NCI-H1092 treated with DMSO at 0.1 percent for 48 hours (cell line): ENCODE measurements at regions not wholly inside any gene's neighbourhood (a gene's known extent, or its start where the extent isn't known, plus 50 kb on each side); places are given as distances from the start of the nearest gene placed in this dataset.
A peak's percentile ranks its signal among the peaks of the same experiment; 100 is the strongest.

Experiments
- DNase-seq: peaks from one replicate; lab custom pipeline; 2025; lab: John Stamatoyannopoulos, UW

- DNase-seq = no peak
Measured at GRCh38 chr2:217064234-217065011, 204.6 kb upstream of the TNP1 start.

GRCh38 chr2:217063238-217063755 is 203.4 kb upstream of the TNP1 start:
- DNase-seq = no peak

GRCh38 chr2:217062768-217063167 is 202.9 kb upstream of the TNP1 start:
- DNase-seq = peak; percentile 68

- no peak for DNase-seq
Measured at GRCh38 chr2:217061916-217062505, 202.1 kb upstream of the TNP1 start.

- no peak for DNase-seq
Measured at GRCh38 chr2:217060951-217061547, 201.2 kb upstream of the TNP1 start.

- DNase-seq = no peak
Measured at GRCh38 chr2:217060516-217060915, 200.7 kb upstream of the TNP1 start.

- DNase-seq = peak; percentile 36
Measured at GRCh38 chr2:217058791-217059755, 199.2 kb upstream of the TNP1 start.

- DNase-seq = no peak
Measured at GRCh38 chr2:217057773-217058172, 197.9 kb upstream of the TNP1 start.

GRCh38 chr2:217055624-217056023 is 195.8 kb upstream of the TNP1 start:
- DNase-seq = no peak

GRCh38 chr2:217054791-217055190 is 194.9 kb upstream of the TNP1 start:
- no peak for DNase-seq

GRCh38 chr2:217052856-217053577 is 193.2 kb upstream of the TNP1 start:
- DNase-seq = no peak

GRCh38 chr2:217051416-217051815 is 191.6 kb upstream of the TNP1 start:
- no peak for DNase-seq

- peak; percentile 48 for DNase-seq
Measured at GRCh38 chr2:217049956-217050355, 190.1 kb upstream of the TNP1 start.

- DNase-seq = no peak
Measured at GRCh38 chr2:217049422-217049821, 189.6 kb upstream of the TNP1 start.

GRCh38 chr2:217048730-217049129 is 188.9 kb upstream of the TNP1 start:
- no peak for DNase-seq

GRCh38 chr2:217047631-217048030 is 187.8 kb upstream of the TNP1 start:
- DNase-seq = no peak

GRCh38 chr2:217047209-217047608 is 187.3 kb upstream of the TNP1 start:
- no peak for DNase-seq

GRCh38 chr2:217045700-217046475 is 186.0 kb upstream of the TNP1 start:
- DNase-seq = no peak

- no peak for DNase-seq
Measured at GRCh38 chr2:217040099-217040498, 180.2 kb upstream of the TNP1 start.

- no peak for DNase-seq
Measured at GRCh38 chr2:217038001-217038400, 178.1 kb upstream of the TNP1 start.
